ENCODE measurements at regions not wholly inside any gene's neighbourhood (a gene's known extent, or its start where the extent isn't known, plus 50 kb on each side); places are given as distances from the start of the nearest gene placed in this dataset.

GRCh38 chr6:85115376-85115775 lies 334.5 kb upstream of the NT5E start:
- in situ Hi-C loops (cut with MboI): no loop called here
- POLR2A ChIA-PET: no interaction called here

GRCh38 chr6:85114581-85114935 lies 335.3 kb upstream of the NT5E start:
- DNase-seq (ENCODE audit: extremely low read depth in 1 of 4, low spot score in 3 of 4): no peak
- no peak for FAIRE-seq
- Histone ChIP-seq H3K4me2 (ENCODE audit: insufficient read depth, low read length) (no peak overlapping the region), H3K4me1 (replicated peaks in 1 of 2; ENCODE audit: control insufficient read depth in 2 of 2, insufficient read depth in 2 of 2, low read length in 2 of 2) (no peaks in the 10 kb centered on the region), H3K9ac (ENCODE audit: insufficient read depth in 1 of 2, low read depth in 2 of 2, low read length in 2 of 2) (no peak overlapping the region), H3K79me2 (ENCODE audit: control insufficient read depth, insufficient read depth, low read length) (no peaks in the 10 kb centered on the region), H2AFZ (ENCODE audit: low read depth, low read length) (no peak overlapping the region), H3K9me1 (ENCODE audit: control insufficient read depth, insufficient read depth, low read length) (no peaks in the 10 kb centered on the region), H3K27me3 (ENCODE audit: control insufficient read depth in 2 of 2, insufficient read depth in 2 of 2, low read length in 2 of 2) (peaks cover 0 to 4% of the 10 kb centered on the region in 2 experiments; a peak in 1 of 5 replicates), H4K20me1 (replicated peaks; ENCODE audit: control insufficient read depth, insufficient read depth, low read length) (no peaks in the 10 kb centered on the region), H3K27ac (ENCODE audit: extremely low read depth, low read depth, low read length) (no peak overlapping the region), H3K4me3 (no peak overlapping the region), H3K9me3 (replicated peaks; ENCODE audit: control insufficient read depth, insufficient read depth, low read depth, low read length) (no peaks in the 10 kb centered on the region), H3K36me3 (ENCODE audit: control insufficient read depth, insufficient read depth, low read length) (no peaks in the 10 kb centered on the region)
- ChIA-PET CTCF (ENCODE audit: low intra/inter-chr PET ratio) (no interaction called here), POLR2A (no interaction called here)
- WGBS (ENCODE audit: insufficient coverage, low coverage, missing lambda C conversion rate): 2% methylated on average over 6 of the region's 6 CpGs
- ATAC-seq: no peak
- BruUV-seq (replicated peaks): no TSS peak
- intact Hi-C loops (cut with micrococcal nuclease): no loop called here
- in situ Hi-C loops (cut with MboI): no loop called here
- TF ChIP-seq ZNF347 (CRISPR knock-in tag; IDR thresholded peaks at IDR 0.05; ENCODE audit: low read depth) (no peak), ZBTB9 (CRISPR knock-in tag; IDR thresholded peaks at IDR 0.05) (no peak), E2F6 (IDR thresholded peaks at IDR 0.05; ENCODE audit: borderline replicate concordance in 1 of 2, extremely low read depth in 1 of 2, insufficient read depth in 1 of 2, insufficient read length in 1 of 2, low read depth in 1 of 2, low read length in 1 of 2, poor library complexity in 1 of 2, severe bottlenecking in 1 of 2) (no peak), JUND (IDR thresholded peaks at IDR 0.05; ENCODE audit: borderline replicate concordance, low read depth, low read length) (no peak), JUND (tag; IDR thresholded peaks at IDR 0.05; ENCODE audit: borderline replicate concordance, low read depth, low read length) (no peak), CHD2 (IDR thresholded peaks at IDR 0.05; ENCODE audit: low read depth, low read length) (no peak), HES1 (IDR thresholded peaks at IDR 0.05; ENCODE audit: low read depth) (no peak), CHAMP1 (IDR thresholded peaks at IDR 0.05) (no peak), THRAP3 (IDR thresholded peaks at IDR 0.05; ENCODE audit: borderline replicate concordance) (no peak), SOX6 (IDR thresholded peaks at IDR 0.05) (no peak)

More at GRCh38 chr6:85115376-85115775, 334.5 kb upstream of the NT5E start:
- WGBS (ENCODE audit: insufficient coverage, low coverage, missing lambda C conversion rate): 7% methylated on average over 6 of the region's 6 CpGs
- no peaks in the 10 kb centered on the region for H3K36me3 ChIP-seq (ENCODE audit: control insufficient read depth, insufficient read depth, low read length)
- ATAC-seq (no peak), DNase-seq (ENCODE audit: extremely low read depth in 1 of 4, low spot score in 3 of 4) (no peak), FAIRE-seq (no peak)
- no peak for TF ChIP-seq ADNP (tag; IDR thresholded peaks at IDR 0.05)
- no peaks in the 10 kb centered on the region for H3K4me1 ChIP-seq (replicated peaks in 1 of 2; ENCODE audit: control insufficient read depth in 2 of 2, insufficient read depth in 2 of 2, low read length in 2 of 2)
- H3K9me3 ChIP-seq (replicated peaks; ENCODE audit: control insufficient read depth, insufficient read depth, low read depth, low read length): no peaks in the 10 kb centered on the region
- H3K79me2 ChIP-seq (ENCODE audit: control insufficient read depth, insufficient read depth, low read length): no peaks in the 10 kb centered on the region
- no TSS peak for BruUV-seq (replicated peaks)
- H3K27me3 ChIP-seq (ENCODE audit: control insufficient read depth in 2 of 2, insufficient read depth in 2 of 2, low read length in 2 of 2): peaks cover 0 to 4% of the 10 kb centered on the region in 2 experiments; a peak in 1 of 5 replicates
- no peak overlapping the region for H3K4me3 ChIP-seq
- H4K20me1 ChIP-seq (replicated peaks; ENCODE audit: control insufficient read depth, insufficient read depth, low read length): no peaks in the 10 kb centered on the region
- H3K27ac ChIP-seq (ENCODE audit: extremely low read depth, low read depth, low read length): no peak overlapping the region
- H3K9me1 ChIP-seq (ENCODE audit: control insufficient read depth, insufficient read depth, low read length): no peaks in the 10 kb centered on the region
- intact Hi-C loops (cut with micrococcal nuclease): no loop called here
- CTCF ChIA-PET (ENCODE audit: low intra/inter-chr PET ratio): no interaction called here
- H2AFZ ChIP-seq (ENCODE audit: low read depth, low read length): no peak overlapping the region
- no peak overlapping the region for H3K9ac ChIP-seq (ENCODE audit: insufficient read depth in 1 of 2, low read depth in 2 of 2, low read length in 2 of 2)
- no peak overlapping the region for H3K4me2 ChIP-seq (ENCODE audit: insufficient read depth, low read length)

All from K562 (cell line).